Sigmoid colon (tissue), 6 donors: ENCODE measurements at regions not wholly inside any gene's neighbourhood (a gene's known extent, or its start where the extent isn't known, plus 50 kb on each side); places are given as distances from the start of the nearest gene placed in this dataset.

Experiments
- DNase-seq: peaks from one replicate; pipeline ENCODE4 v3.0.0-alpha.2; 2019
- H3K27ac ChIP-seq, 4 donors: fragments of 200-600 bp; sonication (generic); one replicate each; pipeline ENCODE4 v1.5.1; 2016 to 2019; ENCODE audit warnings: mild to moderate bottlenecking in 1 of 4
- H3K27me3 ChIP-seq, 3 donors: fragments of 200-600 bp; sonication (generic); one replicate each; pipeline ENCODE4 v1.5.1; 2019; ENCODE audit warnings: mild to moderate bottlenecking in 1 of 3
- H3K36me3 ChIP-seq, 4 donors: fragments of 200-600 bp; sonication (generic); one replicate each; pipeline ENCODE4 v1.5.1; 2016 to 2019
- H3K4me1 ChIP-seq, 4 donors: fragments of 200-600 bp; sonication (generic); one replicate each; pipeline ENCODE4 v1.5.1; 2017 to 2019
- H3K4me3 ChIP-seq, 4 donors: fragments of 200-600 bp; sonication (generic); one replicate each; pipeline ENCODE4 v1.5.1; 2017 to 2019; ENCODE audit warnings: mild to moderate bottlenecking in 2 of 4, moderate library complexity in 1 of 4
- H3K9me3 ChIP-seq, 4 donors: fragments of 200-600 bp in 3 of 4; sonication (generic) in 3 of 4; one replicate each; pipeline versions ENCODE4 v1.5.1 to v1.6.1; 2013 to 2019
- EP300 ChIP-seq, 4 donors: sonication (generic); formaldehyde crosslinking; IDR thresholded peaks; one replicate each; pipeline ENCODE4 v1.6.1; 2017; ENCODE audit warnings: antibody characterized with exemption in 4 of 4
- POLR2A ChIP-seq, 2 donors: fragments of 450-650 bp; IDR thresholded peaks; one replicate each; pipeline ENCODE4 v1.6.1; 2016; ENCODE audit warnings: antibody characterized with exemption in 2 of 2, mild to moderate bottlenecking in 2 of 2, moderate library complexity in 2 of 2
- POLR2AphosphoS5 ChIP-seq, 4 donors: sonication (generic); formaldehyde crosslinking; IDR thresholded peaks; one replicate each; pipeline ENCODE4 v1.6.1; 2017; ENCODE audit warnings: antibody characterized with exemption in 4 of 4
- WGBS, 2 donors: extraction: QIAGEN DNeasy Blood & Tissue Kit; methylation state at CpG; one replicate each; pipeline ENCODE4 v1.1.7; 2013; 5-methylcytosine and 5-hydroxymethylcytosine counted together
- intact Hi-C: fragments of 100-400 bp; cut with DNase I; formaldehyde crosslinking; loops from one replicate; pipeline ENCODE4 v1.15.1; 2023
- TF ChIP-seq, protein P1 (sequence below), 4 experiments: fragments of 450-650 bp in 3 of 4; fragments of 200-600 bp in 1 of 4; IDR thresholded peaks; one replicate each; pipeline ENCODE4 v1.5.1; 2016 to 2019; ENCODE audit warnings: antibody characterized with exemption in 4 of 4, mild to moderate bottlenecking in 3 of 4, moderate library complexity in 2 of 4
- donor health status: healthy with polysubstance abuse.
- donor health status: healthy.

DNA sequence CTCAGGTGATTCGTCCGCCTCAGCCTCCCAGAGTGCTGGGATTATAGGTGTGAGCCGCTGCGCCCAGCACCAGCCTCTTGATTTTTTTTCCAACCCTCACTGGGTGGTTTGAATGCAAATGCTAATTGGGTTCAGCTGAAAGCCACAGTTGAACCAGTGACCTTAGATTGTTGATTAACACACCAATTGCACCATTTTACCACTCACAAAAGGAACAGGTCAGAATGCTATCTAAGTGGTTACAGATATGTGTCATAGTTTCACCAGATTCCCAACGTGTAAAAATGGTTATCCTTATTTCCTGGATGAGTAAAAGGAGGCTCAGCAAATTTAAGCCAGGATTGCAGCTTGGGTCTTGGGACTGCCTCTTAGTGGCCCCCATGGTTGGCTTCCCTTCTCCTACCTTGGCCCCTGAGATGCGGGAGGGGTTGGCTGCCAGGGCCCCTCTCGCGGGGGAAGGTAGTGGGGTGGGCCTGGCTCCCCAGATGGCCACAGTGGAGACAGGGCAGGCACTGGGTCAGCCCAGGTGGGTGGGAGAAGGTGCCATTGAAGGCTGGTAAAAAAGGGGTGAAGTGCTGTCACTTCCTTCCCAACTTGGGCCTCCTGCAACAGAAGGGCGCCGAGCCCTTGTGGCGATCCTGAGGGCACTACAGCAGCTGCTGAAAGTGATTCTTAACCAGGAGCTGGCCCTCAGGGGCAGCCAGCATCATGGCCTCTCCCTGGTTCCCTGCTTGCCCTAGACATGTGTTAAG is 164.9 kb upstream of the HAAO start:
- no peaks in the 10 kb centered on the region for H3K27me3 ChIP-seq
- intact Hi-C loops: no loop called here
- H3K9me3 ChIP-seq: no peaks in the 10 kb centered on the region
- peak overlapping the region in 1 of 4 donors; percentile 31 for H3K27ac ChIP-seq
- peaks cover 0 to 36% (median 34%) of the 10 kb centered on the region in 4 donors for H3K4me1 ChIP-seq
- H3K4me3 ChIP-seq: no peak overlapping the region
- no peaks in the 10 kb centered on the region for H3K36me3 ChIP-seq
- no peak for DNase-seq
- 61 to 80% methylated on average over 11 of the region's 11 CpGs for WGBS, 2 donors
- TF ChIP-seq, protein P1, sequence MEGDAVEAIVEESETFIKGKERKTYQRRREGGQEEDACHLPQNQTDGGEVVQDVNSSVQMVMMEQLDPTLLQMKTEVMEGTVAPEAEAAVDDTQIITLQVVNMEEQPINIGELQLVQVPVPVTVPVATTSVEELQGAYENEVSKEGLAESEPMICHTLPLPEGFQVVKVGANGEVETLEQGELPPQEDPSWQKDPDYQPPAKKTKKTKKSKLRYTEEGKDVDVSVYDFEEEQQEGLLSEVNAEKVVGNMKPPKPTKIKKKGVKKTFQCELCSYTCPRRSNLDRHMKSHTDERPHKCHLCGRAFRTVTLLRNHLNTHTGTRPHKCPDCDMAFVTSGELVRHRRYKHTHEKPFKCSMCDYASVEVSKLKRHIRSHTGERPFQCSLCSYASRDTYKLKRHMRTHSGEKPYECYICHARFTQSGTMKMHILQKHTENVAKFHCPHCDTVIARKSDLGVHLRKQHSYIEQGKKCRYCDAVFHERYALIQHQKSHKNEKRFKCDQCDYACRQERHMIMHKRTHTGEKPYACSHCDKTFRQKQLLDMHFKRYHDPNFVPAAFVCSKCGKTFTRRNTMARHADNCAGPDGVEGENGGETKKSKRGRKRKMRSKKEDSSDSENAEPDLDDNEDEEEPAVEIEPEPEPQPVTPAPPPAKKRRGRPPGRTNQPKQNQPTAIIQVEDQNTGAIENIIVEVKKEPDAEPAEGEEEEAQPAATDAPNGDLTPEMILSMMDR (IDR thresholded peaks at IDR 0.05): no peak
- no peak for TF ChIP-seq POLR2AphosphoS5 (IDR thresholded peaks at IDR 0.05)
- no peak for TF ChIP-seq EP300 (IDR thresholded peaks at IDR 0.05)
- TF ChIP-seq POLR2A (IDR thresholded peaks at IDR 0.05): no peak

DNA sequence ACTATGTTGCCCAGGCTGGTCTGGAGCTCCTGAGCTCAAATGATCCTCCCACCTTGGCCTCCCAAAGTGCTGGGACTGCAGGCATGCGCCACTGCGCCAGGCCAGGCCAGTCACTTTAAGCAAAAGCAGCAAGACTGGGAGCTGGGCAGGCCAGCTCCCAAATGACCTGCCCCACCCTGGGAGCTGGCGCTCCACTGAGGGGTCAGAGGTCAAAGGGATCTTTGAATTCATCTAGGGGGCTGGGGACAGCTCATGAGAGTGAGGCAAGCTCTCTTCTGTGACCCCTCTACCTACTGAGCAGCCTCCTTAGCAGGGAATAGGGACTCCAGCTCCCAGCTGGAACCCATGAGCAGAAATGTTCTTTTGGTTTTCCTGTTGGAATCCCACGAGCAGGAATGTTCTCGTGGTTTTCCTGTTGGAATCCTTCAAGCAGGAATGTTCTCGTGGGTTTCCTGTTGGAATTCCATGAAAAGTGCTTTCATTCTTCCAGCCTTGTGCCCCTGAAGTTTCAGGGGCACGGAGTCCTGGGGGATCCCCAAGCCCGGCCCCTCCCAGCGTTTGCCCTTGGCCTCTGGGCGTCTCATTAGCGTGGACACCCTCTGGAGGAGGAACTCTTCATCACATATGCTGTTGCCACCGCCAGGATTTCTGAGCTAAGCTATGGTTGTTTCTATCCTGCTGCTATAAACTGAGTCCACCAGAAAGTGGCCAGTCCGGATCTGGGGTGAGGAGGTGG is 162.0 kb upstream of the HAAO start:
- Histone ChIP-seq H3K9me3 (no peaks in the 10 kb centered on the region), H3K27me3 (no peaks in the 10 kb centered on the region), H3K4me1 (peaks cover 0 to 8% (median 6%) of the 10 kb centered on the region in 4 donors), H3K27ac (peak overlapping the region in 2 of 4 donors; percentile 24 to 39), H3K36me3 (no peaks in the 10 kb centered on the region), H3K4me3 (no peak overlapping the region)
- no peak for TF ChIP-seq EP300 (IDR thresholded peaks at IDR 0.05)
- no peak for TF ChIP-seq POLR2AphosphoS5 (IDR thresholded peaks at IDR 0.05)
- TF ChIP-seq, protein P1 (IDR thresholded peaks at IDR 0.05): no peak
- no peak for TF ChIP-seq POLR2A (IDR thresholded peaks at IDR 0.05)
- intact Hi-C loops: no loop called here
- WGBS, 2 donors: 74 to 78% methylated on average over 13 of the region's 13 CpGs
- no peak for DNase-seq

DNA sequence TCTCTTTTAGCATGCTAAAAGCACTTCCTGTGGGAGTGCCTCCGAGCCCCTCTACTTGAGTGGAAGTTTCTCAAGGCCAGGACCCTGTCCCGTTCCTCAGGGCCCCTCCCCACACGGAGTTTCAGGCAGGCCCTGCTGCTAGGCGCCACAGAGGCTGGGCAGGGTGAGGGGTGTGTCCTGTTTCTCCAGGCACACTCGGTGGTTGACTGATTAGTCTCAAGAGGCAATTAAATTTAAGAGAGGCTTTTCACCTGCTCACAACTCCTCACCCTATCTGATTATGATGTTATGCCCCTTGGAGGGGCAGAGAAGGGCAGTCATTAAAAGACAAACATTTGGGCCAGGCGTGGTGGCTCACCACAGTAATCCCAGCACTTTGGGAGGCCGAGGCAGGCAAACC is 160.8 kb upstream of the HAAO start:
- TF ChIP-seq EP300 (IDR thresholded peaks at IDR 0.05) (no peak), POLR2AphosphoS5 (IDR thresholded peaks at IDR 0.05) (no peak), POLR2A (IDR thresholded peaks at IDR 0.05) (no peak)
- TF ChIP-seq, protein P1 (IDR thresholded peaks at IDR 0.05): no peak
- H3K4me3 ChIP-seq: no peak overlapping the region
- H3K36me3 ChIP-seq: no peaks in the 10 kb centered on the region
- intact Hi-C loops: no loop called here
- no peak for DNase-seq
- H3K4me1 ChIP-seq: no peaks in the 10 kb centered on the region
- H3K9me3 ChIP-seq: no peaks in the 10 kb centered on the region
- no peaks in the 10 kb centered on the region for H3K27me3 ChIP-seq
- 22 to 65% methylated on average over 7 of the region's 7 CpGs for WGBS, 2 donors
- peak overlapping the region in 1 of 4 donors; percentile 24 for H3K27ac ChIP-seq

DNA sequence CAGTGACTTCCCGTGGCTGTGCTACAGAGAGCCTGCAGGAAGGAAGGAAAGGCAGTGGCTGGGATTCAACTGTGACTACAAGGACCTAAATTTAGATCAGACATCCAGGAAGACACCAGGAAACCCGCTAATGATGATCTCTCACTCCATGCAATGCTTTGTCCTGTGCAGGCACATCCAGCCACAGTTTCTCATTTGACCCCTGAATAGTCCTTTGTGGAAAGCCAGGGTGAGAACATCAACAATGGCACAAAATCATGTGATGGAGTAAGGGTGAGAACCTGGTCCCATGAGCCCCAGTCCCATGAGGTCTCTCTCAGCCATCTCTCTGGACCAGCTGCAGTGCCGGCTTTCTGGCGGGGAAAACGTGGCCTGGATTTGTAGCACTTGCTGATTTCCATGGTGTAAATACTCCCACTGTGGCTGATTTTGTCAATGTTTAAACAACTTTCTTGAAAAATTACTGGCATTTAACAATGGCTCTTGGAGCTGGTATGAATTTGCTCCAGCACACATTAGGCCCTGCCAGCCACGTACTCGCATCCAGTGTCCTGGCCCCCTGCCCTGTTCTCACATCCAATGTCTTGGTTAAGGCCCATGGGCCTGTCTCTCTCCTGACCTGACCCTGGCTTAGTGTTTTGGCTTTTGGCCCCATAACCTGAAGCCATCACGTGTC is 159.0 kb upstream of the HAAO start:
- Histone ChIP-seq H3K9me3 (no peaks in the 10 kb centered on the region), H3K36me3 (no peaks in the 10 kb centered on the region), H3K4me1 (peaks cover 0 to 9% (median 7%) of the 10 kb centered on the region in 4 donors), H3K4me3 (no peak overlapping the region), H3K27ac (peak overlapping the region in 1 of 4 donors; percentile 31), H3K27me3 (no peaks in the 10 kb centered on the region)
- DNase-seq: no peak
- 77 to 82% methylated on average over 8 of the region's 8 CpGs for WGBS, 2 donors
- intact Hi-C loops: no loop called here
- peak in 1 of 4 donors; percentile 8 for TF ChIP-seq POLR2AphosphoS5 (IDR thresholded peaks at IDR 0.05)
- TF ChIP-seq, protein P1 (IDR thresholded peaks at IDR 0.05): no peak
